HEK293T (cell line): ENCODE measurements at regions not wholly inside any gene's neighbourhood (a gene's known extent, or its start where the extent isn't known, plus 50 kb on each side); places are given as distances from the start of the nearest gene placed in this dataset.

ENCODE experiments used
- BHLHE40 ChIP-seq: fragments of 450-650 bp; IDR thresholded peaks from 2 replicates; pipeline ENCODE4 v1.6.1; 2016; ENCODE audit warnings: mild to moderate bottlenecking, moderate library complexity, borderline replicate concordance
- FOXK2 ChIP-seq: fragments of 450-650 bp; IDR thresholded peaks from 2 replicates; pipeline ENCODE4 v1.6.1; 2016; ENCODE audit warnings: mild to moderate bottlenecking
- FOXM1 ChIP-seq: fragments of 450-650 bp; IDR thresholded peaks from 2 replicates; pipeline ENCODE4 v1.6.1; 2017; ENCODE audit warnings: mild to moderate bottlenecking, borderline replicate concordance
- NFRKB ChIP-seq: fragments of 450-650 bp; IDR thresholded peaks from 2 replicates; pipeline ENCODE4 v1.6.1; 2016; ENCODE audit warnings: mild to moderate bottlenecking, moderate library complexity
- SP1 ChIP-seq: fragments of 450-650 bp; IDR thresholded peaks from 2 replicates; pipeline ENCODE4 v1.6.1; 2017
- SUZ12 ChIP-seq: fragments of 450-650 bp; IDR thresholded peaks from 2 replicates; pipeline ENCODE4 v1.6.1; 2016; ENCODE audit warnings: mild to moderate bottlenecking
- TF ChIP-seq, protein P1 (sequence below): fragments of 450-650 bp; IDR thresholded peaks from 2 replicates; pipeline ENCODE4 v1.6.1; 2016

- TF ChIP-seq SUZ12, result no peak
- no peak for TF ChIP-seq FOXM1
- TF ChIP-seq, protein P1, sequence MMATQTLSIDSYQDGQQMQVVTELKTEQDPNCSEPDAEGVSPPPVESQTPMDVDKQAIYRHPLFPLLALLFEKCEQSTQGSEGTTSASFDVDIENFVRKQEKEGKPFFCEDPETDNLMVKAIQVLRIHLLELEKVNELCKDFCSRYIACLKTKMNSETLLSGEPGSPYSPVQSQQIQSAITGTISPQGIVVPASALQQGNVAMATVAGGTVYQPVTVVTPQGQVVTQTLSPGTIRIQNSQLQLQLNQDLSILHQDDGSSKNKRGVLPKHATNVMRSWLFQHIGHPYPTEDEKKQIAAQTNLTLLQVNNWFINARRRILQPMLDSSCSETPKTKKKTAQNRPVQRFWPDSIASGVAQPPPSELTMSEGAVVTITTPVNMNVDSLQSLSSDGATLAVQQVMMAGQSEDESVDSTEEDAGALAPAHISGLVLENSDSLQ, result no peak
- TF ChIP-seq BHLHE40, result no peak
- no peak for TF ChIP-seq NFRKB
- TF ChIP-seq SP1, result no peak
- no peak for TF ChIP-seq FOXK2
These were observed 156.8 kb downstream of the MIS18A start for GRCh38 chr21:32122082-32122481.
